GM12865 (cell line): ENCODE measurements at regions not wholly inside any gene's neighbourhood (a gene's known extent, or its start where the extent isn't known, plus 50 kb on each side); places are given as distances from the start of the nearest gene placed in this dataset.

ENCODE experiments used
- DNase-seq: peaks from one replicate; pipeline ENCODE4 v3.0.0; 2010; ENCODE audit warnings: low read depth
- H3K4me3 ChIP-seq: 2 replicates; pipeline ENCODE4 v1.5.1; 2011; ENCODE audit warnings: mild to moderate bottlenecking, low read depth, low read length, control low read depth
- TF ChIP-seq, protein P1 (sequence below): IDR thresholded peaks from 2 replicates; pipeline ENCODE4 v1.5.1; 2011; ENCODE audit warnings: low read length, control low read depth, low read depth, inconsistent platforms; ENCODE audit not compliant: insufficient read depth; ENCODE audit errors: missing control alignments

DNA sequence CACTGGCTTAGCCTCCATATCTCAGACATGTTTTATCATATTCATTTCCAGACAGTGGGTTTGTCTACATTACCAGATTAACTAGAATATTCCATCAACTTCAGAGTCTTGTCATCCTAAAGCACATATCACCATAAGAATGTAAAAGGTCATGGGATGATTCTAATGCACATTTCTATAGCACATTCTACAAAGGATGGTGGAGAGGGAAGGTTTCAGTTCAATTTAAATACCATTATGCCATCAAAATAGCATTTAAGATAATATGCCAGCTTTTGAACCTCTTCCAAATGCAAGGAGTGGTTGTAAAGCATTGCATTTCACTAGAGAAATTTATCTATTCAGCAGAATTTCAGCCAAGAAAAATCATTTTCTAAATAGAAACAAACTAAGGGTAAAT is 970.5 kb downstream of the TTLL7 start:
- H3K4me3 ChIP-seq, result no peak overlapping the region
- DNase-seq, result no peak
- TF ChIP-seq, protein P1, sequence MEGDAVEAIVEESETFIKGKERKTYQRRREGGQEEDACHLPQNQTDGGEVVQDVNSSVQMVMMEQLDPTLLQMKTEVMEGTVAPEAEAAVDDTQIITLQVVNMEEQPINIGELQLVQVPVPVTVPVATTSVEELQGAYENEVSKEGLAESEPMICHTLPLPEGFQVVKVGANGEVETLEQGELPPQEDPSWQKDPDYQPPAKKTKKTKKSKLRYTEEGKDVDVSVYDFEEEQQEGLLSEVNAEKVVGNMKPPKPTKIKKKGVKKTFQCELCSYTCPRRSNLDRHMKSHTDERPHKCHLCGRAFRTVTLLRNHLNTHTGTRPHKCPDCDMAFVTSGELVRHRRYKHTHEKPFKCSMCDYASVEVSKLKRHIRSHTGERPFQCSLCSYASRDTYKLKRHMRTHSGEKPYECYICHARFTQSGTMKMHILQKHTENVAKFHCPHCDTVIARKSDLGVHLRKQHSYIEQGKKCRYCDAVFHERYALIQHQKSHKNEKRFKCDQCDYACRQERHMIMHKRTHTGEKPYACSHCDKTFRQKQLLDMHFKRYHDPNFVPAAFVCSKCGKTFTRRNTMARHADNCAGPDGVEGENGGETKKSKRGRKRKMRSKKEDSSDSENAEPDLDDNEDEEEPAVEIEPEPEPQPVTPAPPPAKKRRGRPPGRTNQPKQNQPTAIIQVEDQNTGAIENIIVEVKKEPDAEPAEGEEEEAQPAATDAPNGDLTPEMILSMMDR, result no peak

DNA sequence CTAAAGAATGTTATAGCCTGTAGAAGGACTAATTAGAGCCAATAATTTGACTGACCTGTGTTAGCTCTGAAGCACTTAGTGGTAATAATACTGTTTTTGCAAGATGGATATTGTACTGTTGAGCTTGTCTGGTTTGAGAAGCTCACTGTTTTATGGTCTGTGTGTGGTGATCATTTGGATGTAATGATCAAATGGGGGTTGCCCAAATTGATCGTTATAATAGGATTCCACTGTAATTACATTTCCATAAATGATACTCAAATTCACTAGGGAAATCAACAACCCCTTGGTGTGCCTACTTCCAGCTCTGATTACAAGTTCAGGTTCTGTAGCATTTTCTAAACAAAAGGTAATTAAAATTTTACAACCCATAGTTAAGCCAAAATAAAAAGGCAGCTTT is 971.4 kb downstream of the TTLL7 start:
- no peak overlapping the region for H3K4me3 ChIP-seq
- TF ChIP-seq, protein P1, result no peak
- DNase-seq, result no peak

DNA sequence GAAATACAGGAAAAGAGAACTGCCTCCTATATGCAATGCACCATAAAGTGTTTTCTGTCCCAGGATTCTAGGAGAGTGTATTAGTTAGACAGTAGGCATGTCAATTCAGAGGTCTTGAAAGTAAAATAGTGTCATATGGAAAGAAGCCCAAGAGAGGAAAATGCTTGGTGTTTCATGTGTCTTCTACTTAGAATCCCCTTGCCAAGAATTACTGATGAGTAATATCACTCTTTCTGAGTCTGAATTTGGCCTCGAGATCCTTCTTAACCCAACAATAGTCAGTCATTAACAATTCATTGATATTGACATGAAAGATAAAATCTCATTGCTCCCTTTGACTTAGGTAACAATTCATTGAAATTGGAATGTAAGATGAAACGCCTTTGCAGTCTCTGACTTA is 972.2 kb downstream of the TTLL7 start:
- H3K4me3 ChIP-seq, result no peak overlapping the region
- DNase-seq, result no peak
- TF ChIP-seq, protein P1, result no peak

DNA sequence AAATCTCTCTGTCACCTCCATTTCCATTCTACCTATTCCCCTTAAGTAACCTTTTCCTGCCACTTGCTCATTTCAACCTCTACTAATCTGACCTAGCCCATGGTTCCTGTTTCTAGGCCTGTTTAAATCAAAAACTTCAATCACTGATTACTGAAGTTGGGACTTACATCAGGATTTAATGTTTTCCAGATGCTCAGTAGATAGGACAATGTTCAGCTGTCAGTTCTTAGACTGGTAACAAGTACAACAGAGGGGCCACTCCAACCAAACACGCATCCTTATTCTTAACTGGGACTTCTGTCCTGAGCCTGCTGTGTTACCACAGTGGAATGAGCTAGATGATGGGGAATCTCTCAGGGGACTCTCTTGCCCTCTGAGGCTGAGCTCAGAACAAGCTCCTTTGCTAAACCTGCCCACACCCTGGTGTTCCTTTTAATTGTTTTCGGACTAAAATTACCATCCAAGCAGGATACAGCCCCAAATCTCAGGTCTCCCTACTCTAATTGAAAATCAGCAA is 974.6 kb downstream of the TTLL7 start:
- DNase-seq, result no peak
- TF ChIP-seq, protein P1, result no peak
- no peak overlapping the region for H3K4me3 ChIP-seq

DNA sequence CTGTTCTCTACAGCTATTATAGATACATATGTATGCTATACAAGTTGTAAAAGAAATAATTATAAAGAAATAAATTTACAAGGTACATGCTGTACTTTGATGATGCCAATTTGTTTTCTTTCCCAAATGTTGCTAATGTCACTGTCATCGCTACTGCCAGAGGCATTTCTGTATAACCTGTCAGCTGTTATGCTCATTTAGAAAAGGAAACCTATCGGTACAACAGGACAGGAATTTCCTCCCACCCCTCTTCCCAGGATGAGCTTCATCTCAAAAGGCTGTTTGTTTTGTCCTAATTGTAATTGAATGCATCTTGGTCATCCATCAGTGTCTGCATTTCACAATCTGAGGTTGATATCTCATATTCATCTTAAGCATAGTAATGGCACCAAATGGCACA is 975.7 kb downstream of the TTLL7 start:
- DNase-seq, result no peak
- TF ChIP-seq, protein P1, result no peak
- no peak overlapping the region for H3K4me3 ChIP-seq

DNA sequence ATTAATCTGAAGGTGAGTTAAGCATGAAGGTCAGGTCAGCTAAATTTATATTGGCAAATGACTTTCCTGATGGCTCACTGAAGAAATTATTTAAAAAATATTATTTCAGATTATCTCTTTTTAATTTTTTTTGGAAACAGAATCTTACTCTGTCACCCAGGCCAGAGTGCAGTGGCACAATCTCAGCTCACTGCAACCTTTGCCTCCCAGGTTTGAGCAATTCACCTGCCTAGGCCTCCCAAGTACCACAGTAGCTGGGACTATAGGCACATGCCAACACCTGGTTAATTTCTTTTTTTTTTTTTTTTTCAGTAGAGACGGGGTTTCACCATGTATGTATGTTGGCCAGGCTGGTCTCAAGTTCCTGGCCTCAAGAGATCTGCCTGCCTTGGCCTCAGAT is 976.7 kb downstream of the TTLL7 start:
- DNase-seq, result no peak
- H3K4me3 ChIP-seq, result no peak overlapping the region
- TF ChIP-seq, protein P1, result no peak

DNA sequence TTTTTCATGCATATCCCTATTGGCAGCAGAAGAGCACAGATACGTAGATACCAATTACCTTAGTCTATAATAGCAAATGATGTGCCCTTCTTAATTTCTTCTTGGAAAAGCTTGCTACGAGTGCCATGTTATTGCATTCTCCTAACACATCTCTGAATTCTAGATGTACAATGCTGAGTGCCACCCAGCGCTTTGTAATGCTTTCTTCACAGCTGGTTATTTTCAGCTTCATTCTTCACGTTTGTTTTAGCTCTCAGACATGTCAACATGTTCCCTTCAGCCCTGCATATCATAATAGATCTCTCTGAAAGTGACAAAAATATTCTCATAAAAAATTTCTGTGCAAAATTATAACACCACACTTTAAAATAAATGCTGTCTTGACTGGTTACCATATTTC is 981.2 kb downstream of the TTLL7 start:
- TF ChIP-seq, protein P1, result no peak
- no peak overlapping the region for H3K4me3 ChIP-seq
- no peak for DNase-seq
